Neural progenitor cell (in vitro differentiated cells): ENCODE measurements at regions not wholly inside any gene's neighbourhood (a gene's known extent, or its start where the extent isn't known, plus 50 kb on each side); places are given as distances from the start of the nearest gene placed in this dataset.
"Not testable (repeated sequence)": the region's sequence is repeated elsewhere in the genome, so short reads cannot be mapped to it uniquely, and the experiment has no call there.

ENCODE experiments used
- DNase-seq: peaks from one replicate; pipeline ENCODE4 v3.0.0-alpha.2; 2016; ENCODE audit warnings: low spot score
- H2AFZ ChIP-seq: fragments of 200-600 bp; sonication (generic); replicated peaks from 2 replicates; pipeline ENCODE4 v1.6.1; 2016; ENCODE audit warnings: antibody characterized with exemption
- H3F3A ChIP-seq: fragments of 200-600 bp; sonication (generic); 2 replicates; pipeline ENCODE4 v1.6.1; 2016; ENCODE audit warnings: antibody characterized with exemption, low read depth
- H3K27ac ChIP-seq: fragments of 200-600 bp; sonication (generic); 2 replicates; pipeline ENCODE4 v1.5.1; 2016; ENCODE audit warnings: mild to moderate bottlenecking
- H3K27me3 ChIP-seq: fragments of 200-600 bp; sonication (generic); 2 replicates; pipeline ENCODE4 v1.6.1; 2016; ENCODE audit warnings: mild to moderate bottlenecking, moderate library complexity
- H3K36me3 ChIP-seq: fragments of 200-600 bp; sonication (generic); 2 replicates; pipeline ENCODE4 v1.5.1; 2016
- H3K4me1 ChIP-seq: fragments of 200-600 bp; sonication (generic); 2 replicates; pipeline ENCODE4 v1.6.1; 2016; ENCODE audit warnings: mixed run types
- H3K4me2 ChIP-seq: fragments of 200-600 bp; sonication (generic); 2 replicates; pipeline ENCODE4 v1.6.1; 2016
- H3K4me3 ChIP-seq: fragments of 200-600 bp; sonication (generic); 2 replicates; pipeline ENCODE4 v1.5.1; 2016
- H3K79me2 ChIP-seq: fragments of 200-600 bp; sonication (generic); 2 replicates; pipeline ENCODE4 v1.6.1; 2016; ENCODE audit warnings: low read depth
- H3K9ac ChIP-seq: fragments of 200-600 bp; sonication (generic); 2 replicates; pipeline ENCODE4 v1.6.1; 2016
- H3K9me3 ChIP-seq: fragments of 200-600 bp; sonication (generic); 2 replicates; pipeline ENCODE4 v1.5.1; 2016; ENCODE audit warnings: low read depth
- H4K20me1 ChIP-seq: fragments of 200-600 bp; sonication (generic); 2 replicates; pipeline ENCODE4 v1.6.1; 2016; ENCODE audit warnings: low read depth
- H3K27ac Mint-ChIP-seq: 3 replicates; pipeline ENCODE4 v1.8.0; 2021; ENCODE audit warnings: mixed read lengths
- H3K27me3 Mint-ChIP-seq: 2 replicates; pipeline ENCODE4 v1.8.0; 2022; ENCODE audit warnings: low read depth, mild to moderate bottlenecking, inconsistent platforms, moderate library complexity, mixed read lengths; ENCODE audit not compliant: insufficient read depth
- H3K36me3 Mint-ChIP-seq: 3 replicates; pipeline ENCODE4 v1.8.0; 2021; ENCODE audit warnings: mixed read lengths
- H3K4me1 Mint-ChIP-seq: 3 replicates; pipeline ENCODE4 v1.8.0; 2021; ENCODE audit warnings: mixed read lengths
- H3K4me3 Mint-ChIP-seq: 3 replicates; pipeline ENCODE4 v1.8.0; 2021; ENCODE audit warnings: mild to moderate bottlenecking, moderate library complexity, mixed read lengths
- H3K9me3 Mint-ChIP-seq: 3 replicates; pipeline ENCODE4 v1.8.0; 2020; ENCODE audit warnings: mixed read lengths
- CTCF ChIP-seq: fragments of 200-600 bp; sonication (generic); IDR thresholded peaks from 2 replicates; pipeline ENCODE4 v1.5.1; 2017; ENCODE audit warnings: antibody characterized with exemption, mild to moderate bottlenecking
- EZH2 ChIP-seq: fragments of 200-600 bp; sonication (generic); IDR thresholded peaks from 2 replicates; pipeline ENCODE4 v1.6.1; 2017; ENCODE audit warnings: antibody characterized with exemption, mild to moderate bottlenecking, moderate library complexity
- EZH2phosphoT487 ChIP-seq: fragments of 200-600 bp; sonication (generic); IDR thresholded peaks from 2 replicates; pipeline ENCODE4 v1.6.1; 2017; ENCODE audit warnings: antibody characterized with exemption

- Histone ChIP-seq H3K4me1 (peaks cover 5% of the 10 kb centered on the region), H3K27me3 (no peaks in the 10 kb centered on the region), H3K4me2 (no peak overlapping the region), H2AFZ (no peak overlapping the region), H3K9me3 (no peaks in the 10 kb centered on the region), H4K20me1 (no peaks in the 10 kb centered on the region), H3K27ac (no peak overlapping the region), H3K36me3 (no peaks in the 10 kb centered on the region), H3K4me3 (no peak overlapping the region), H3K79me2 (no peaks in the 10 kb centered on the region), H3F3A (peaks cover 30% of the 10 kb centered on the region), H3K9ac (no peak overlapping the region)
- peaks cover 28% of the 10 kb centered on the region for H3K4me1 Mint-ChIP-seq
- no peak for DNase-seq
- H3K9me3 Mint-ChIP-seq: peaks cover 6% of the 10 kb centered on the region
- H3K4me3 Mint-ChIP-seq: no peak overlapping the region
- no peak overlapping the region for H3K27ac Mint-ChIP-seq
- no peaks in the 10 kb centered on the region for H3K36me3 Mint-ChIP-seq
- H3K27me3 Mint-ChIP-seq: peaks cover 26% of the 10 kb centered on the region
- no peak for TF ChIP-seq EZH2
- no peak for TF ChIP-seq EZH2phosphoT487
- TF ChIP-seq CTCF: no peak
Observed at GRCh38 chr12:116374207-116374606, 96.7 kb upstream of the MED13L start.

DNA sequence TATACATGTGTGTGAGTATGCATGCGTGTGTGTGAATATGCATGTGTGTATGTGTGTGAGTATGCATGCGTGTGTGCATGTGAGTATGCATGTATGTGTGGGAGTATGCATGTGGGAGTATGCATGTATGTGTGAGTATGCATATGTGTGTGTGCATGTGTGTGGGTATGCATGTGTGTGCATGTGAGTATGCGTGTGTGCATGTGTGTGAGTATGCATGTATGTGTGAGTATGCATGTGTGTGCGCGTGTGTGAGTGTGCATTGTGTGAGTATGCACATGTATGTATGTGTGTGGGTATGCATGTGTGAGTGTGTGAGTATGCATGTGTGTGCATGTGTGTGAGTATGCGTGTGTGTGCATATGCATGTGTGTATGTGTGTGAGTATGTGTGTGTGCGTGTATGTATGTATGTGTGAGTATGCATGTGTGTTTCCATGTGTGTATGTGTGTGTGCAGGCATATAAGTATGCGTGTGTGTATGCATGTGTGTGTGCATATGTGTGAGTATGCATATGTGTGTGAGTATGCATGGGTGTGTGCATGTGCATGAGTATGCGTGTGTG lies 97.9 kb upstream of the MED13L start:
- H3K9me3 Mint-ChIP-seq: peaks cover 6% of the 10 kb centered on the region
- H2AFZ ChIP-seq: no peak overlapping the region
- peaks cover 24% of the 10 kb centered on the region for H3K27me3 Mint-ChIP-seq
- H3K9me3 ChIP-seq: no peaks in the 10 kb centered on the region
- TF ChIP-seq EZH2 (no peak), EZH2phosphoT487 (no peak), CTCF (no peak)
- H3K36me3 ChIP-seq: no peaks in the 10 kb centered on the region
- peaks cover 34% of the 10 kb centered on the region for H3K4me1 Mint-ChIP-seq
- H3K4me1 ChIP-seq: peaks cover 5% of the 10 kb centered on the region
- peaks cover 36% of the 10 kb centered on the region for H3F3A ChIP-seq
- no peaks in the 10 kb centered on the region for H4K20me1 ChIP-seq
- H3K27me3 ChIP-seq: no peaks in the 10 kb centered on the region
- H3K27ac Mint-ChIP-seq: peak overlapping the region; percentile 26
- no peak overlapping the region for H3K4me2 ChIP-seq
- H3K4me3 Mint-ChIP-seq: peak overlapping the region; percentile 52
- DNase-seq: no peak
- no peaks in the 10 kb centered on the region for H3K36me3 Mint-ChIP-seq
- H3K27ac ChIP-seq: no peak overlapping the region
- no peak overlapping the region for H3K4me3 ChIP-seq
- no peak overlapping the region for H3K9ac ChIP-seq
- no peaks in the 10 kb centered on the region for H3K79me2 ChIP-seq

GRCh38 chr12:116376354-116377193 lies 99.1 kb upstream of the MED13L start:
- H3K79me2 ChIP-seq: no peaks in the 10 kb centered on the region
- H3K4me2 ChIP-seq: no peak overlapping the region
- no peak for DNase-seq
- peaks cover 36% of the 10 kb centered on the region for H3K4me1 Mint-ChIP-seq
- H2AFZ ChIP-seq: no peak overlapping the region
- TF ChIP-seq EZH2 (no peak), EZH2phosphoT487 (no peak), CTCF (no peak)
- no peak overlapping the region for H3K27ac ChIP-seq
- peaks cover 6% of the 10 kb centered on the region for H3K9me3 Mint-ChIP-seq
- H3K4me3 Mint-ChIP-seq: no peak overlapping the region
- H3K27ac Mint-ChIP-seq: no peak overlapping the region
- H3K27me3 ChIP-seq: no peaks in the 10 kb centered on the region
- no peaks in the 10 kb centered on the region for H4K20me1 ChIP-seq
- no peaks in the 10 kb centered on the region for H3K9me3 ChIP-seq
- no peak overlapping the region for H3K4me3 ChIP-seq
- peaks cover 48% of the 10 kb centered on the region for H3F3A ChIP-seq
- H3K36me3 Mint-ChIP-seq: no peaks in the 10 kb centered on the region
- H3K4me1 ChIP-seq: peaks cover 16% of the 10 kb centered on the region
- no peaks in the 10 kb centered on the region for H3K36me3 ChIP-seq
- no peak overlapping the region for H3K9ac ChIP-seq
- peaks cover 22% of the 10 kb centered on the region for H3K27me3 Mint-ChIP-seq

- Histone ChIP-seq H3K4me1 (peaks cover 20% of the 10 kb centered on the region), H3F3A (peaks cover 54% of the 10 kb centered on the region)
- H3K27me3 ChIP-seq, H3K27ac ChIP-seq, H3K4me3 Mint-ChIP-seq, H3K4me3 ChIP-seq, H2AFZ ChIP-seq, H3K79me2 ChIP-seq, H3K9ac ChIP-seq, H3K36me3 Mint-ChIP-seq, H3K36me3 ChIP-seq, H3K4me2 ChIP-seq, H4K20me1 ChIP-seq, H3K9me3 ChIP-seq, H3K9me3 Mint-ChIP-seq, DNase-seq: not testable (repeated sequence)
- peak overlapping the region; percentile 44 for H3K27ac Mint-ChIP-seq
- peaks cover 42% of the 10 kb centered on the region for H3K4me1 Mint-ChIP-seq
- peaks cover 22% of the 10 kb centered on the region for H3K27me3 Mint-ChIP-seq
Observed at GRCh38 chr12:116377194-116377571, 99.7 kb upstream of the MED13L start.
